Central memory CD4-positive, alpha-beta T cell (primary cell): ENCODE measurements at regions not wholly inside any gene's neighbourhood (a gene's known extent, or its start where the extent isn't known, plus 50 kb on each side); places are given as distances from the start of the nearest gene placed in this dataset.
A peak's percentile ranks its signal among the peaks of the same experiment; 100 is the strongest.

Experiments used
- DNase-seq: peaks from one replicate; pipeline ENCODE4 v3.0.0; 2022

GRCh38 chr6:1553562-1554083 lies 56.1 kb upstream of the FOXC1 start:
- DNase-seq = no peak

GRCh38 chr6:1554141-1554475 lies 55.6 kb upstream of the FOXC1 start:
- DNase-seq = no peak

GRCh38 chr6:1554476-1555310 lies 55.0 kb upstream of the FOXC1 start:
- peak; percentile 59 for DNase-seq

- no peak for DNase-seq
Measured at GRCh38 chr6:1558388-1558787, 51.3 kb upstream of the FOXC1 start.
